Germinal center (tissue), 1 donor: ENCODE measurements at regions not wholly inside any gene's neighbourhood (a gene's known extent, or its start where the extent isn't known, plus 50 kb on each side); places are given as distances from the start of the nearest gene placed in this dataset.

Source experiments
- DNase-seq: peaks from one replicate; pipeline ENCODE4 v3.0.0; 2012; ENCODE audit warnings: mixed read lengths, low spot score

DNA sequence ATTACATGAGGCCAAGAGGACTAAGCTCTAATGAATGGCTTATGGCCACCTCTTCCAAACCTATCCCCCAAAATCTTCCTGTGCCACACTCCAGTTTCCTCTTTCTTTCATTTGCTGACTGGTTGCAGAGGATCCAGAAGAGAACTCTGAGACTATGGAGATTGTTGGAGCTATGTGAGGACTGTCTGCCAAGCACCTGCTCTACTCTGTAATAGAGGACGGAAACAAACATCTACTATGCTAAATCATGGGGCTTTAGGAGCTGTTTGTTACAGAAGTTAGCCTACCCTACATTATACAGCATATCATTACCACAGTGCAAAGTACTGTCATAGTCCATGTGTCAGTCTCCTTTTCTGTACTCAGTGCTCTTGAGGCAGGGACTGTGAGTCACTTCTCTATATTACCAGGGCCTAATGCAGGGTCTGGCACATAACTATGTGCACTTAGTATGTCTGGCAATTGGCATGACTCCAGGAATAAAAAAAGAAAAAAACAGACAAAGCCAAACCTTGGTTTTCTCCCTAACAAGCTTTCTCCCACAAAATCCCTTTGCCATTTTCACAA is 95.1 kb downstream of the RPAP3 start:
- DNase-seq: no peak

DNA sequence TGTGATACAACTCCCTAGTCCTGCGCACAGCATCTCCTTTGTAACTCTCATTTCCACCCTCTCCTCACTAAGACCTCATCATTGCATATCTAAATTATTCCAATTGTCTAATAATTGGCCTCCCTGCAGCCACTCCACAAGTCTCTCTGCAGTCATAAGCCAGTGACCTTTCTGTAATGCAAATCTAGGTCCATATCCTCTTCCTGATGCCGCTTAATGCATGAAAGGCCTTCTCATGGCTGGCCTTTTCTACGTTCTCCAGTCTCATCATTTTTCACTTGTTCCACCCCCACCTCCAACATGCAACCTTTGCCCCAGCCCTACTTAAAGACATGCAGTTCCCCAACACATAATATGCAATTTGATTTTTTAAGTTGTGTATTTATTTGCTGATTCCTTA is 96.0 kb downstream of the RPAP3 start:
- no peak for DNase-seq

DNA sequence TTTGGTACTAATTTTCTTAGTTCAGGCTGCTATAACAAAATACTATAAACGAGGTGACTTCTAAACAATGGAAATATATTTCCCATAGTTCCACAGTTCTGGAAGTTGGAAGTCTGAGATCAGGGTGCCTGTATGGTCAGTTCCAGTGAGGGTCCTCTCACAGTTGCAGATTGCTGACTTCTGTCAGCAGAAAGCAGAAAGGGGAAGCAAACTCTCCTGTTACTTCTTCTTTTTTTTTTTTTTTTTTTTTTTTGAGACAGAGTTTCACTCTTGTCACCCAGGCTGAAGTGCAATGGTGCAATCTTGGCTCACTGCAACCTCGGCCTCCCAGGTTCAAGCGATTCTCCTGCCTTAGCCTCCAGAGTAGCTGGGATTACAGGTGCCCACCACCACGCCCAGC is 97.2 kb downstream of the RPAP3 start:
- peak; percentile 33 for DNase-seq

DNA sequence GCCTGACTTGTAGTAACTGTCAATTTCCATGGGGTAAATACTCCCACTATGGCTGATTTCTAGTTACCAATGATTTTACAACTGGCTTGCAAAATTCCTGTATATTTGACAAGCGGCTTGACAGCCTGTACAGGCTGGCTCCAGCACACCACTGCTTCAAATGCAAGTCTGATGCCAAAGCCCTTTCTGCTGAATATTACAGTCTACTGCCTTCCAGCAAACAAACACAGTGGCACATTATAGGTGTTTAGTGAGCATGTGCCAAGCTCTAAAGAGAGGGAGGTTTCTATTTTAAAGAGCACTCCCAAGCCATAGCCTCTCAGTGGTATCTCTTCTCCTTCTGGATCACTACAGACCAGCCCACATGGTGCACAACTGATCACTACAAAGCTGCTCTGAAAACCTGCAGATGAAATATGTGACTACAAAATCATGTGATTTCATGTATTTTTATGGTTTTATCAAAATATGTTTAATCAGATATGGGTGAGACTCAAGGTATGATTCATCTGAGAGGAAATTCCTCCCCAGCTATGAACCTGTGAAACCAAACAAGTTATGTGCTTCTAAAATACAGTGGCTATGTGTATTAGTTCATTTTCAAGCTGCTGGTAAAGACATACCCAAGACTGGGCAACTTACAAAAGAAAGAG is 101.5 kb downstream of the RPAP3 start:
- DNase-seq: no peak

DNA sequence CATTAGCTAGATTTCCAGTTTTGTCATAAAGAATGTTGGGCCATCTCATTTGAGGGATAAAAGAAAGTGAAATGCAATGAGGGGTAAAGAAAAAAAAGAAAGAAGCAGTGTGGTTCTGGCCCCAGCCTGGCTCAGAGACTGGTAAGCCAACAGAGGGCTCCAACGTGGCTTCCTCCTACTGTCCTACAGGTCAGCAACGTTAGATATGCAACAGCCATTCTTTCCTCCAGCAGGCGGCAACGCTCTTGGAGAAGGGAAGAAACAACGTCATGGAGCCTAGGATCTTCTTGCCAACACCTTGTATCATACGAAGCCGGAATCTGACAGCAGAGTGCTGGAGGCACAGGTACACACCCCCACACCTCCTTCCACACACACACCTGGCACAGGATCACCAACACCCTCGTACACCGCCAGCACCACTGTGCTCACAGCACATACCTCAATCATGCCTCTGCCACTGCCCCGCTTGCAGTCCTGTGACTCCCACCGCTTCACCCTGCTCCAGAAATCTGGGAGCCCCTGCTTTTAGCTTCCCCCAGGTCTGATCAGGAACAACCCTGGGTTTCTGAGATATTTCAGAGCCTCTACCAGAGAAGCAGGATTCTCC is 102.8 kb downstream of the RPAP3 start:
- no peak for DNase-seq

DNA sequence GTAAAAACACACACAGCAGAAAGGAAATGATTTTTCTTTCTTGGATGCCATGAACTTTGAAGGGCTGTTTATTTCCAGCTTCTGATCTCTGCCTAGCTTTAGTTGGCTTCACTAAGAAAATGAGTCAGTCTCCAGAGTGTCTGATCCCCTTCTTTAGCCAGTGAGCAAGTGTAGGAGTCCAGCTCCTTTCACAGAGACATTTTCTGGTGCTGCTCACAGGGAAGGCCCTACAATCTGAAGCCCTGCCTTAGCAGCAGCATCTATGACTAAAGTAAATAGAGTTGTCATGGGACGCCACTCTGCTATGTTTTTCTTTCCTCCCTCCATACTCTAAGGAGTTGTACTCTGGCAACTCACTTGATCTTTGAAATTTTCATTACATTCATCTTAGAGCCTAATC is 103.5 kb downstream of the RPAP3 start:
- no peak for DNase-seq

DNA sequence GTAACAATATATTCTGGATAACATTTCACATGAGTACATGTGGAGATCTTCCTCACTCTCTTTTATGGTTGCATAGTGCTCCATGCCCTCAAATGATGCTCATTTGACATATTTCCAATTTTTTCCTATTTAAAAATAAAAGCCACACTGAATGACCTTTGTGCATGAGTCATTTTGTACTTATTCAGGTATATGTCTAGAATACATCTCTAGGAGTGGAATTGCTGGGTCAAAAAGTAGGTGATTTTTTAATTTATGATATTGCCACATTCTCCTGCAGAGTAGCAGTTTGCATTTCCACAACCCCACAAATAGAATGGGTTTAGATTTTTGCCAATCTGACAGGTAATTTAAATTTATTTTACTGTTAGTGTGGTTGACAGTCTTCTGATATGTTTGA is 104.8 kb downstream of the RPAP3 start:
- DNase-seq: no peak

DNA sequence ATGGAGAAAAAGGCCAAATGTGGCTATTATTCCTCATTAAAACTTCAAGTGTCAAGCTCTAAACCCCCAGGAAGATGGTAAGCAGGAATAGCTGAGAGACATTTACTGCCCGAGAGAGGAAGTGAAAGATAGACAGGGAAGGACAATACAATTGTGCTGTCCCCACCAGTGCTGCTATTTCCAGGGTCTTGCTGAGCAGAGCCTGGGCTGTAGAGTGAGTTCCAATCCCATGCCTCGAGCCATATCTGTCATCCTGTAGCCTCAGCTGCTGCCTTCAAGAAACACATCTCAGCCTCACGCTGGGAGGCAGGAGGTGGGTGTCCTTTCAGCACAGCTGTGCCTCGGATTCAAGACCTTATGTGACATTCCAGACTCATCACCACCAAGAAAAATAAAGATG is 114.0 kb downstream of the RPAP3 start:
- no peak for DNase-seq

DNA sequence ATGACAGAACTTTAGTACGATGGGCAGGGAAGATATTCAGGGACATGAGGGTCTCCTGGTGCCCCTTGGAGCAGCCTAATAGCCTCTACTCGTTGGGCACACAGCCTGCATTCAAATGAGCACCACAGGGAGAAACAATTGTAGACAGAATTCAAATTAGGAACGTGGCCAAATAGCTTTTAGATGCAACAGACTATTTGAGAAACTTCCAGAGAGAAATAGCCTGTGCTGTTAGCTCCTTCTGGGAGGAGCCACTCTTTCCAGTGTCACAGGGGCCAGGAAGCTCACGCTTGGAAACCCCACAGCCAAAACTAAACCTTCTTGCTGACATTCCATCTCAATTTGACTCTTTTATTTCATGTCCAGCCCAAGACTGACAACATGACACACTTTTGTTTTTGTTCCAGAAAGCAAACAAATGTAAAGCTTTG is 114.5 kb downstream of the RPAP3 start:
- no peak for DNase-seq

DNA sequence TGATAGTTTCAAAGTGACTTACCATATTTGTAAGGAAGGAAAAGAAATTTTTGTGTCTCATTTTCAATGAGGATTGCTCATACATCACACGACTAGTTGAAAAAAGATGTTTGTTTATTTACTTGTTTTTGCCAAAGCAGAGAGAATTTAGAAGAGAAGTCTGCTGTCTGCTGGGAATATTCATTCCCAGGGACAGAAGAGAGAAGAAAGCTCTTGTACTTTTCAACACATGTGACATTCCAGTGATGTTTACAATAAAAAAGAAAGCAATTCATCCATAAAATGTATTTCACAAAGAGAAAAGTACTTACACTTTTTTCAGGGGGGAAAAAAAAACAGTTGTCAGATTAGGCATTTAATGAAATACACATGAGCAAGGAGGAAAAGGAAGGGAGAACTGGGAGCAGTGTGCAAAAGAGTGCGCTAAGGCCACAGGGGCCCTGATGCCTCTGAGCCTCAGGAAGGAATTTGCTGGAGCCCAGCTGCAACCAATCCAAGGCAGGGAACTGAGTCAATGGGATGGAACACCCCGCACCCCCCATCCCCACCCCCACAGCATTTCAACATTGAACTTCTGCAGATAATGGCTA is 115.0 kb downstream of the RPAP3 start:
- DNase-seq: no peak

DNA sequence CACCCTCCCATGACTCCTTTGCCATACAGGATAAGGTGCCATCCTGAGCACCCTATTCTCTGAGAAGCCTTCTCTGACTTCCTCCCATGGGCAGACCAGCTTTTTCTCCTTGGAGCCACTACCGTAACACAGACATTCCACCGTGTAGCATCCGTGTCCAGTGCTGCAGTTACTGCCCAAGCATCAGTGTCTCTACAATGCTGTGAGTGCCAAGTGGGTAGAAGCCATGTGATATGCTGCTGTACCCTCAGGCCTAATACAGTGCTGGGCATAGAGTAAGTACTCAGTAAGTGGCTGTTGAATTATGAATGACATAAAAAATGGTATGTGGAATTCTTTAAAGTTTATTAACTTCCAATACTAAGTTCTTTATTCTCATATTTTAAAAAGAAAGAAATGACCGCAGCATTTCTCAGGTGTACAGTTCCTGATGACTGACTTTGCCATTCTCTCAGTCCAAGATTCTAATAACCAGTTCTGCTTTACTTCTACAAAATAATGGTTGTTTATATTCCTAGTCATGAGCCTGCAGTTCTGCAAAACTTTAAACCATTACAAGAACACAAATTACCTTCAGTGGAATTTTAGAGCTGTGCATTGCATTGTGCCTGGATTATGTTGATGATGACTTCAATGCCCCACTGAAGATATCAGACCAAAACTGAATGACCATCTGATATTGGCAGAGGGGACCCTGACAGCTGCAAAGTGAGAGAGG is 118.7 kb downstream of the RPAP3 start:
- no peak for DNase-seq

DNA sequence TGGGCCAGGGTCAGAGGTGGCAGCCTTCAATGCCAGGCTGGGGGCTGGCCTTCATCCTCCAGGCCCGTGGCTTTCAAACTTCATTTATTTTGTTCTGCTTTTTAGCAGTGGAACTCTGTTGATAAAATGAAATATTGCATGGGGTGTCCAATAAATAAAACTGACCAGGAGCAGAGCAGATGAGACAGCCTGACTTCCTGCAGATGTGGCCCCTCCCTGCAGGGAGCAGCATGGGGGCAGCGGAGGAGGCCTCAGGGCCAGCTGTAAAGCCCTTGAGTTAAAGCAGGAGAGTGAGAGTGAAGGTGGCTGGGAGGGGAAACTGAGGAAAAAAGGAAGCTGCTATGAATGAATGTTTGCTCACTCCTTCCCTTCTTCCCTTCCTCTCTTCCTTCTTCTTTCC is 120.3 kb downstream of the RPAP3 start:
- DNase-seq: no peak

DNA sequence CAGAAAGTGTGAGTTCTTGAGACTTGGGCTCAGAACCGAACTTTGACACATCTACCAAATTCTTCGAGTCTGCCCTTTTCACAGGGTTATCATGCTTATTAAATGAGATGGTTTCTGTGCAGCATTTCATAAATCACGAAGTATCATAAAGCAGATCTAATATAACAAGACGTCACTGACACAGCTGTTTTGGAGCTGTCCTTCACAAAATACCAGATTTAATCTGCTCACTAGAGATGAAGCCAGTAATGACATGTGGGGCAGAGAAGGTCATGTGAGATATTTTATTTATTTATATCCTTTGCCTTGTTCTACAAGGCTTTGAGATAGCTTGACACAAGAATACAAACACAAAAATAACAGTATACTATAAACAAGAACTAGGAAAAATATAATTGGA is 127.0 kb downstream of the RPAP3 start:
- DNase-seq: no peak

DNA sequence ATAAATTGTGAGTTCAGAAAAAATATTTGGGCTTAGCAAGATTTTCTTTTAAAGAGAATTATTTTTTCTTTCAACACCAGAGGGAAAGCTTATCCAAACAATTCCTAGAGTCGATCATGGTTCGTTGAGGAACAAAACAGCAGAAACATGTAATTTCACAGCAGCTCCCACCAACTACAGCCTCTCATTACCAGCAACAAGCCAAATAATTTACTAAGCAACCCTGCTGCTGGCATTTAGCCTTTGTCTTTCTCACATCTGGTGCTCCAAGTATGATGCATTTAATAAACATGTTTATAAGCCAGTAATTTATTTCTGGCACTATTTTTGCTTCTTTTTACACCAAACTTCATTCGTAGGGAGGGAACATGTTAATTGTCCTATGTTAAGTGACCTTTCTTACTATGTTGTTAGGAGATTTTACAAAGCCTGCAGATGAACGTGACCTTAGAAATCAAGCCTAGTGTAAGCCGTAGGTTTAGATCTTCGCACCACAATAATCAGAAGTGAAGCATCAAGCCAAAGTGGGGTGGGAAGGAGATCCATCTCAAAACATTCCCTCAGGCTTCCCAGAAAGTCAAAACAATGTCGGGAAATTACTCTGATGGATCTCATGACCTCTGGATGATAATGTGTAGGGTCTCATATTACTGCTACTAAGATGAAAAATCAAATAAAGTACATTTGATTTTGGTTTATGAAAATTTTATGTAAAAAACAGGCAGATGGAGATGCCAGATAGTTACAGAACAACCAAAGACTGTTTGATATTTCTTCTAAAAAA is 128.4 kb downstream of the RPAP3 start:
- DNase-seq: no peak

DNA sequence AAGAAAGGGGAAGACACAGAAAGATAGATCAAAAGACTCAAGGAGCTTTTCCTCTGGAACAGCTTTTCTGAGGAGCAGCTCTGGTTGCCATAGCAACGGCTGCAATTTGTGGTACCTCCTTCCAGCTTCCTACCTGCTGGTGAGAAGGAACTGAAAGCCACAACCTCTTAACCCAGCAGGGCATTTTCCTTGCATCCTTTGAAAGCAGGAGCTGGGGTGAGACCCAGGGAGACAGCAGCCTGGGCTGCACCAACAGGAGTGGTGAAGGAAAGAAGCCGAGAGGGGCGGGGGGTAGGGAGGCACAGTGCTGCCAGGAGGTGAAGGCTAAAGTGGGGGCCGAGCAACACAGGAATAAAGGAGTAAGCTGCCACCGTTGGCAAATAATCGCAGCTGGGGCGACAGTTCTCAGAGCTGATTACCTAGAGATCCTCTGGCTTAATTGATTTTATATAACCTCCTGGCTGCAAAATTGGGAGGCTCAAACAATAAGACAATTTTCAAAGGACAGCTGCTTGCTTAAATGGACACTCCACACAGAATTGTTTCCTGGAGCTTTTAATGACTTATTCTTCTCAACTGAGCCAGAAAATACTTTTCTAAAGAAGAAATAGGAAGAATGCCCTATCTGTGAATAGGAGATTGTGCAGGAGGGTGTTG is 129.4 kb downstream of the RPAP3 start:
- DNase-seq: no peak

DNA sequence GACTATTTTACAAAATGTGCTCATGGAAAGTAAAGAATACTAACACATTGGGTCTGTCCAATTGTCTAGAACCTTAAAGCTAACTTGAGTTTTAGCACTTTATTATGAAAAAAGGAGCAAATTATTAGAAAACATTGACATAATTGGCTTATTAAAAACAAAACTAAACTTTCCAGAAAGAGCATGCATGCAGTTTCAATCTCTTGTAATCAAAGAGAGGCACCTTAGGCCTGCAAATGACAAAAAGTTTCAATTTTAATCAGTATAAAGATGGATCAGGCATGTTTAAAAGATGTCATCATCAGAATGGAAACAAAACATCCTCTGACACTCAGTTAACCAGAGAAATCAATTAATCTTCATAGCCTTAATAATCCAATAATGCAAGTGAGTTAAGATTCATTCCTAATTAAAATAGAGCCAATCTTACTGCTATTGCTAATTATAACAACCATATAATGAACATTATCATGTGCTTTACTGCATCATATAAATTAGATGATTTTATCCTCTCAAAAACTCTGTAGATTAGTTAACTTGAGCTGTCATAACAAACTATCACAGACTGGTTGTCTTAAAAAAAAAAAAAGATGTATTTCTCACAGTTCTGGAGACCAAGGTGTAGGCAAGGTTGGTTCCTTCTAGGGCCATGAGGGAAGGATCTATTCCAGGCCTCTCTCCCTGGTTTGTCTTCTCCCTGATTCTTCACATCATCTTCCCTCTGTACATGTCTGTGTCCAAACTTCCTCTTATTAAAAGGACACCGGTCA is 131.4 kb downstream of the RPAP3 start:
- no peak for DNase-seq

DNA sequence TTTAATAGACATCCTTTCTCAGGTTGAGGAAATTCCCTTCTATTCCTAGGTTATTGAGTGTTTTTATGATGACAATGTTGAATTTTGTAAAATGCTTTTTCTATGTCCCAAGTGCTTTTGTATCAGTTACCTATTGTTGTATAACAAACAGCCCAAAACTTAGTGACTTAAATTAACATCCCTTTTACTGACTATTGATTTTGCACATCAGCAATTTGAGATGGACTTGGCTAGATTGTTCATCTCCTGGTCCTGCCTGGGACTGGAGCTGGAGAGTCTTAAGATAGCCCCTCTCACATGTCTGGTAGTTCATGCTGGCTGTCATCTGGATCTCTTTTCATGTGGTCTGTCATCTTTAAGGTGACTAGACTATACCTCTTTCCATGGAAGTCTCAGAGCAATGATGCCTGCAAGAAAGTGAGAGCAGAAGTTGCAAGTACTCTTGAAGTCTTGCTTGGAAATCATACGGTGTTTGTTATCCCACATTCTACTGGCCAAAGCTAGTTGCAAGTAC is 132.6 kb downstream of the RPAP3 start:
- DNase-seq: no peak

DNA sequence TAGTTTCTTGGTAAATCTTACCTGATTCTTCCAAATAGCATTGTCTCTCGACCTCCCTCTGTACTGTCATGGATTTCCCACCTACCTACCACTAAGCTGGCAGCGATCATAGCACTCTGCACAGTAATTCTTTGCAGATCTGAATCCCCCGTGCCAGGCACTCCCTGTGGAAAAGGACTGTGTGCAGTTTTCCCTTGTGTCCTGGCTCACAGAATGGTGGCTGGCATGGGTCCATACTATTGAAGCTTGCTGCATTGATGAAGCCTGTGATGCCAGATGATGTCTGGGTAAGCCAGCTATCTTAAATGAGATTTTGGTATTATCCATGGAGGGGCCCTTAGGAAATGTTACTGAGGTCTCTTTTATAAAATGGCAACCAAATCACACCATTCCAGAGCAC is 135.7 kb downstream of the RPAP3 start:
- no peak for DNase-seq

DNA sequence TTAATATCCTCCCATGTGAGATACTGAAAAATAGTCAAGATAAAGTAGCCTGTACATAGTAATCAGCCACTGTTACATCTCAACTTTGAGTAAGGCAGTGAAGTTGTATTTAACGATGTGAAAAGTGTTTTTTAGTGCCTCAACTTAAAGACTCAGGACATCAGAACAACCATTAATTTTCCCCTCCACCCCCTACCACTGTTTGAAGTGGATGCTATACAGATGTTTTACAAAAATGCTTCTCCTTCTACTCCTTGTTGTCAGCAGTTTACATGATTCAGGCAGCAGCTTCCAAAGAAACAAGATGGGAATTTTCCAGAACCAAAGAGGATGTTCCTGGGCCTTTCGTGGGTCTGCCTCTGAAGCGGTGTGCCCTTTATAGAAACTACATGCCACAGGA is 143.6 kb downstream of the RPAP3 start:
- DNase-seq: no peak

DNA sequence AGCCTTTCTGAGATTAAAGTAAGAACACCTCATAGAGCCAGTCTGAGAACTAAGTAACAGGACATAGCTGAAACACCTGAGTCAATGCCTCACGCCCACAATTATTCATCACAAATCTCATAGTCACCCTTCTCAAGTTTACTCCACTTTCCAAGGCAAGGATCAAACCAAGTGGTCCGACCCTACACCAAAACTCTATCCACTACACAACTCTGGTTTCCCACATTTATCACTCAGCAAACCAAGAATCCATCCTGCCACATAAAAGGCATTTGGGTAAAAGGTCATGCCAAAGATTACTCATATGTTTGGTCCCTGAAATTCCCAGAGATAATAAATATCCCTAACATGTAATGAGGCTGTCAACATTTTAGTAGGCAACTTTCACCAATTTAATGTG is 144.1 kb downstream of the RPAP3 start:
- DNase-seq: no peak

DNA sequence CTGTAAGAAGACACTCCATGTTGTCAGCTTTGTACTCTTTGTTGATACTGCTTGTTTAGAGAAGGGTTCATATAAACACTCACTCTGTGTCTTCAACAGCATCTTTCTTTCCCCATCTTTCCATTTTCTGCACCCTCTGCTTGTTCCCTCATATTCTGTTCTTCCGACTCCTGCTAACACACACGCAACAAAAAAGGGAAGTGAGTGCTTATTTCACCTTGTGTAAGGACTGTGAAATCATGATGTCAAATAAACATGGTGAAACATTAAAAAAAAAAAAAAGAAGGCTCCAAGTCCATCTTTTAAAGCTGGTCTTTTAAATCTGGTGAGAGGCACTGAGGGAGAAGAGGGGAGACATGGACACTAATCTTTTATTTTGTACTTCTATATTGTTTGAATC is 145.4 kb downstream of the RPAP3 start:
- DNase-seq: no peak
